Heart left ventricle (tissue), 16 donors: ENCODE measurements at regions not wholly inside any gene's neighbourhood (a gene's known extent, or its start where the extent isn't known, plus 50 kb on each side); places are given as distances from the start of the nearest gene placed in this dataset.

Experiments
- ATAC-seq, 4 donors: fragments of 200-7000 bp; cut with Tn5 transposase; one replicate each; pipeline ENCODE4 v1.9.1; 2020 to 2022; ENCODE audit warnings: moderate library complexity in 4 of 4, mild to moderate bottlenecking in 3 of 4, moderate number of reproducible peaks in 1 of 4
- DNase-seq, 5 donors: peaks; one replicate each; pipeline ENCODE4 v3.0.0-alpha.2; 2020
- H3K27ac ChIP-seq, 12 donors: fragments of 200-600 bp; sonication (generic) in 4 of 12; one replicate each; pipeline versions ENCODE4 v1.5.0 to v1.8.0; 2016 to 2022; ENCODE audit warnings: mild to moderate bottlenecking in 2 of 12
- H3K27me3 ChIP-seq, 9 donors: fragments of 200-600 bp; sonication (generic) in 2 of 9; one replicate each; pipeline versions ENCODE4 v1.5.1 to v1.8.0; 2016 to 2022; ENCODE audit warnings: mild to moderate bottlenecking in 3 of 9
- H3K36me3 ChIP-seq, 9 donors: fragments of 200-600 bp; sonication (generic) in 2 of 9; one replicate each; pipeline versions ENCODE4 v1.5.0 to v1.8.0; 2018 to 2022; ENCODE audit warnings: mild to moderate bottlenecking in 2 of 9
- H3K4me1 ChIP-seq, 12 donors: fragments of 200-600 bp; sonication (generic) in 4 of 12; one replicate each; pipeline versions ENCODE4 v1.5.0 to v1.8.0; 2016 to 2022; ENCODE audit warnings: mild to moderate bottlenecking in 3 of 12
- H3K4me3 ChIP-seq, 12 donors: fragments of 200-600 bp; sonication (generic) in 4 of 12; one replicate each; pipeline versions ENCODE4 v1.5.0 to v1.8.0; 2017 to 2022; ENCODE audit warnings: mild to moderate bottlenecking in 9 of 12, moderate library complexity in 4 of 12
- H3K9me3 ChIP-seq, 12 donors: fragments of 200-600 bp; sonication (generic) in 4 of 12; one replicate each; pipeline versions ENCODE4 v1.5.0 to v1.8.0; 2016 to 2022; ENCODE audit warnings: mild to moderate bottlenecking in 1 of 12
- POLR2A ChIP-seq, 2 donors: fragments of 450-650 bp; IDR thresholded peaks; one replicate each; pipeline ENCODE4 v1.6.1; 2017; ENCODE audit warnings: antibody characterized with exemption in 2 of 2, mild to moderate bottlenecking in 2 of 2, moderate library complexity in 2 of 2
- WGBS, 4 donors: extraction: QIAGEN DNeasy Blood & Tissue Kit in 2 of 4; methylation state at CpG; one replicate each; pipeline versions ENCODE4 v1.1.5 to v1.1.7; 2013 to 2018; 5-methylcytosine and 5-hydroxymethylcytosine counted together
- intact Hi-C, 10 donors: fragments of 100-400 bp; cut with DNase I; formaldehyde crosslinking; loops; one replicate each; pipeline versions ENCODE4 v1.11.1 to v1.14.2; 2022
- TF ChIP-seq, protein P1 (sequence below), 12 donors: fragments of 200-600 bp; sonication (generic) in 4 of 12; IDR thresholded peaks; one replicate each; pipeline versions ENCODE4 v1.5.0 to v1.8.0; 2018 to 2022; ENCODE audit warnings: antibody characterized with exemption in 12 of 12, mild to moderate bottlenecking in 5 of 12
- donor health status: ischemic (EF 13 %, LVEDD 7.1; RV severe dilation, severe dysfunction).
- donor health status: healthy with polysubstance abuse.
- donor health status: DM: no; HTN: yes; CAD: no.
- donor health status: DM: no; HTN: no; CAD: no.
- donor health status: ischemic (EF 25% LVEDD 6.9; RV normal size, moderate dysfunction).
- donor health status: ischemic (EF 25% LVEDD 5.7; RV mildly dilated, moderate dysfunction).
- donor health status: healthy.
- donor health status: DM: yes; HTN: yes; CAD: no.
- donor health status: ischemic (EF 35%, LVEDD 5.7; RV mildly dilated, moderate dysfunction).
- donor health status: nonischemic (EF 11% LVEDD 7.7; RV severe dilation, severe dysfunction).
- donor health status: DM: yes; HTN: yes; CAD: no.
- donor health status: PGD.
- donor health status: ischemic (EF 29% LVEDD 5.4; RV normal size, mild dysfunction).
- donor health status: nonischemic (EF 23%, LVEDD 6.1; RV moderate dilation, normal function).

DNA sequence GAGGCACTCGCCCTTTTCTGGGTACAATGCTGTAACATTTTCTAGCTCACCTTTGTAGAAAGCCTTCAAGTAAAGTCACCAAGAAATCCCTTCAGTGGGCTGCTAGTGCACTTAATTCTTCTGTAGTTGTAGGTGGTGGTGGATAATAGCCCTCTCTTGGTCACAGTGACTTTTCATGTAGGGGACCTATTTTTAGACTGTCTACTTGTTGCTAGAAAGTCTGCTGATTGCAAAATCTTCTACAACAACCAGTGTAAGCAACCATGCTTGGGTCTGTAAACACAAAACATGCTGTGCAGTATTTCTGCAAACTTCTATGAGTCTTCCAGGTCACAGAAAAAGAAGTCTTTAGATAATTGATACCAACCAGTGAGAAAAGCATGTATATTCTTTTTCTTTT lies 55.6 kb downstream of the PBDC1 start:
- no peak for TF ChIP-seq POLR2A (IDR thresholded peaks at IDR 0.05)
- H3K4me1 ChIP-seq = no peaks in the 10 kb centered on the region
- intact Hi-C loops = no loop called here
- no peaks in the 10 kb centered on the region for H3K36me3 ChIP-seq
- H3K4me3 ChIP-seq = no peak overlapping the region
- H3K27me3 ChIP-seq = peaks cover 0 to 25% (median 0%) of the 10 kb centered on the region in 9 donors
- 21 to 74% (median 51%) methylated on average over 1 of the region's 1 CpG for WGBS, 4 donors
- no peak overlapping the region for H3K27ac ChIP-seq
- peaks cover 0 to 14% (median 0%) of the 10 kb centered on the region in 12 donors for H3K9me3 ChIP-seq
- ATAC-seq = no peak
- no peak for DNase-seq

- TF ChIP-seq, protein P1, sequence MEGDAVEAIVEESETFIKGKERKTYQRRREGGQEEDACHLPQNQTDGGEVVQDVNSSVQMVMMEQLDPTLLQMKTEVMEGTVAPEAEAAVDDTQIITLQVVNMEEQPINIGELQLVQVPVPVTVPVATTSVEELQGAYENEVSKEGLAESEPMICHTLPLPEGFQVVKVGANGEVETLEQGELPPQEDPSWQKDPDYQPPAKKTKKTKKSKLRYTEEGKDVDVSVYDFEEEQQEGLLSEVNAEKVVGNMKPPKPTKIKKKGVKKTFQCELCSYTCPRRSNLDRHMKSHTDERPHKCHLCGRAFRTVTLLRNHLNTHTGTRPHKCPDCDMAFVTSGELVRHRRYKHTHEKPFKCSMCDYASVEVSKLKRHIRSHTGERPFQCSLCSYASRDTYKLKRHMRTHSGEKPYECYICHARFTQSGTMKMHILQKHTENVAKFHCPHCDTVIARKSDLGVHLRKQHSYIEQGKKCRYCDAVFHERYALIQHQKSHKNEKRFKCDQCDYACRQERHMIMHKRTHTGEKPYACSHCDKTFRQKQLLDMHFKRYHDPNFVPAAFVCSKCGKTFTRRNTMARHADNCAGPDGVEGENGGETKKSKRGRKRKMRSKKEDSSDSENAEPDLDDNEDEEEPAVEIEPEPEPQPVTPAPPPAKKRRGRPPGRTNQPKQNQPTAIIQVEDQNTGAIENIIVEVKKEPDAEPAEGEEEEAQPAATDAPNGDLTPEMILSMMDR (IDR thresholded peaks at IDR 0.05) = no peak
- no peak for TF ChIP-seq POLR2A (IDR thresholded peaks at IDR 0.05)
- DNase-seq = no peak
- intact Hi-C loops = no loop called here
- Histone ChIP-seq H3K27me3 (peaks cover 0 to 12% (median 0%) of the 10 kb centered on the region in 9 donors), H3K9me3 (no peaks in the 10 kb centered on the region), H3K4me3 (no peak overlapping the region), H3K27ac (no peak overlapping the region), H3K36me3 (no peaks in the 10 kb centered on the region), H3K4me1 (no peaks in the 10 kb centered on the region)
- ATAC-seq = no peak
- WGBS, 4 donors = 54 to 81% (median 70%) methylated on average over 2 of the region's 2 CpGs
Measured at GRCh38 chrX:76248901-76249300, 76.0 kb downstream of the PBDC1 start.

DNA sequence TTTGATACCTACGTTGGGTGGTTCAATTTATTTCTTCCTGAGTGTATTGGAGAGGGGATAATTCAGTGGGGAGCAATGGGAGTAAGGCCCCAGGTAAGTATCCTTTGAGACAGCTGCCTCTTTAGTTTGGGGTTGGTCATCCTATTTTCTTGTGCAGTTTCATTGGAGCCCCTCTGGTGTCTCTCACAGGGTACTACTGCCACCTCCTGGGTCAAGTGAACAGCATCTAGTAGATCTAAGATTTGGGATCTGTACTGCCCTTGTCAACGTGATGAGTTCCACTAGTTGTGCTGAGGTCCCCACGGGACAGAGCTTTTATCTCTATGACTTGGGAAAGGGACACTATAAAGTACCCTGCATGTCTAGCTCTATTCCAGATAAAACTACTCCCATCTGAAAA lies 80.6 kb downstream of the PBDC1 start:
- Histone ChIP-seq H3K4me3 (no peak overlapping the region), H3K27ac (no peak overlapping the region), H3K4me1 (no peaks in the 10 kb centered on the region), H3K27me3 (peaks cover 0 to 14% (median 0%) of the 10 kb centered on the region in 9 donors), H3K36me3 (no peaks in the 10 kb centered on the region), H3K9me3 (no peaks in the 10 kb centered on the region)
- ATAC-seq (peak in 2 of 4 donors; percentile 55 to 63), DNase-seq (peak in 1 of 5 donors; percentile 24)
- no peak for TF ChIP-seq POLR2A (IDR thresholded peaks at IDR 0.05)
- TF ChIP-seq, protein P1 (IDR thresholded peaks at IDR 0.05) = peak in 9 of 12 donors; percentile 16 to 44 (median 33)
- 14 to 29% (median 20%) methylated on average over 3 of the region's 3 CpGs for WGBS, 4 donors
- intact Hi-C loops = no loop called here

GRCh38 chrX:76279007-76279406 lies 106.1 kb downstream of the PBDC1 start:
- DNase-seq (peak in 3 of 5 donors; percentile 10 to 32 (median 21)), ATAC-seq (peak in 1 of 4 donors; percentile 57)
- H3K27ac ChIP-seq = no peak overlapping the region
- peaks cover 0 to 11% (median 0%) of the 10 kb centered on the region in 12 donors for H3K9me3 ChIP-seq
- H3K27me3 ChIP-seq = no peaks in the 10 kb centered on the region
- intact Hi-C loops = loop anchor here in 8 of 10 donors (2.0 to 10.0 kb wide), 5 partner anchors 173 to 178 kb away; no protein-coding TSS in a partner anchor
- no peaks in the 10 kb centered on the region for H3K36me3 ChIP-seq
- H3K4me1 ChIP-seq = no peaks in the 10 kb centered on the region
- no peak for TF ChIP-seq POLR2A (IDR thresholded peaks at IDR 0.05)
- TF ChIP-seq, protein P1 (IDR thresholded peaks at IDR 0.05) = peak; percentile 17 to 64 (median 56)
- H3K4me3 ChIP-seq = no peak overlapping the region
